ENCODE measurements at regions not wholly inside any gene's neighbourhood (a gene's known extent, or its start where the extent isn't known, plus 50 kb on each side); places are given as distances from the start of the nearest gene placed in this dataset.

DNA sequence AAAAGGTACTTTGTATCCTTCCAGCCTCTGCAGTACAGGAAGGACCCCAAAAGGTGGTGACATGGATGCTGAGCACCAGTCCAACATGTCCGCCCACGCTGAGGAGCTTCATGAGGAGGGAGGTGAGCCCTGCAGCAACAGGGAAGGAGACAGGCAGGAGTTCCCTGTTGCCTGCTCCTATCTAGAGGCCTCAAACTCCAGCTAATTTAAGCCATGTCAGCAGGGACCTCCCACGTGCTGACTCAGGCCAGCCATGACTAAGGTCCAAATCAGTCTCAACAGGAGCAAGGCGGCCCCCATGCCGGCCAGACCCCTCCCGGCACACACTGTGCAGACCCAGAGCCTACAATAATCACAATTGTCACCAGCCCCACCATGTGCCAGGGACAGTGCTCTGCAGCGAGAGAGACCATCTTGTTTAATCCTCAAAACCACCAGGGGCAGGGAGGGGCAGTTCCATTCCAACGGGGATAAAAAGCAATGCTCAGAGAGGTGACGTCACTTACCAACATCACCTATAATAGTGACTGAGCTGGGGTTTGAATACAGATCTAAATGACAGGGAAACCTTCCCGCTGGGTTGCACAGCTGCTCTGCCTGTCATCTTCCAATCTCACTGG lies 54.5 kb upstream of the GATA2 start:
- Histone ChIP-seq H3K36me3 (ENCODE audit: insufficient read depth) (no peaks in the 10 kb centered on the region), H2AFZ (no peak overlapping the region; the same call in 1 of the 2 replicates), H4K20me1 (replicated peaks; ENCODE audit: insufficient read depth) (no peaks in the 10 kb centered on the region), H3K4me3 (no peak overlapping the region), H3K4me2 (no peak overlapping the region), H3K9me2 (ENCODE audit: insufficient read depth) (no peaks in the 10 kb centered on the region), H3K27me3 (ENCODE audit: insufficient read depth) (no peaks in the 10 kb centered on the region), H3K4me1 (ENCODE audit: insufficient read depth) (peaks cover 6% of the 10 kb centered on the region; the same call in 1 of the 2 replicates), H3K27ac (ENCODE audit: low read depth) (no peak overlapping the region), H3F3A (replicated peaks; ENCODE audit: low read depth) (no peaks in the 10 kb centered on the region), H3K79me2 (replicated peaks; ENCODE audit: insufficient read depth) (no peaks in the 10 kb centered on the region)
- Mint-ChIP-seq H3K27ac (no peak overlapping the region), H3K4me3 (no peak overlapping the region), H3K9me3 (peaks cover 14% of the 10 kb centered on the region), H3K27me3 (ENCODE audit: insufficient read depth, low read depth, poor library complexity) (peaks cover 14% of the 10 kb centered on the region), H3K4me1 (peaks cover 9% of the 10 kb centered on the region), H3K36me3 (ENCODE audit: low read depth) (peaks cover 4% of the 10 kb centered on the region; the same call in 2 of the 3 replicates)
- DNase-seq (ENCODE audit: low spot score), result no peak
- ATAC-seq, result no peak
- TF ChIP-seq, protein P1, sequence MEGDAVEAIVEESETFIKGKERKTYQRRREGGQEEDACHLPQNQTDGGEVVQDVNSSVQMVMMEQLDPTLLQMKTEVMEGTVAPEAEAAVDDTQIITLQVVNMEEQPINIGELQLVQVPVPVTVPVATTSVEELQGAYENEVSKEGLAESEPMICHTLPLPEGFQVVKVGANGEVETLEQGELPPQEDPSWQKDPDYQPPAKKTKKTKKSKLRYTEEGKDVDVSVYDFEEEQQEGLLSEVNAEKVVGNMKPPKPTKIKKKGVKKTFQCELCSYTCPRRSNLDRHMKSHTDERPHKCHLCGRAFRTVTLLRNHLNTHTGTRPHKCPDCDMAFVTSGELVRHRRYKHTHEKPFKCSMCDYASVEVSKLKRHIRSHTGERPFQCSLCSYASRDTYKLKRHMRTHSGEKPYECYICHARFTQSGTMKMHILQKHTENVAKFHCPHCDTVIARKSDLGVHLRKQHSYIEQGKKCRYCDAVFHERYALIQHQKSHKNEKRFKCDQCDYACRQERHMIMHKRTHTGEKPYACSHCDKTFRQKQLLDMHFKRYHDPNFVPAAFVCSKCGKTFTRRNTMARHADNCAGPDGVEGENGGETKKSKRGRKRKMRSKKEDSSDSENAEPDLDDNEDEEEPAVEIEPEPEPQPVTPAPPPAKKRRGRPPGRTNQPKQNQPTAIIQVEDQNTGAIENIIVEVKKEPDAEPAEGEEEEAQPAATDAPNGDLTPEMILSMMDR (conservative IDR thresholded peaks at IDR 0.05; ENCODE audit: low read depth in 2 of 2), result no peak

DNA sequence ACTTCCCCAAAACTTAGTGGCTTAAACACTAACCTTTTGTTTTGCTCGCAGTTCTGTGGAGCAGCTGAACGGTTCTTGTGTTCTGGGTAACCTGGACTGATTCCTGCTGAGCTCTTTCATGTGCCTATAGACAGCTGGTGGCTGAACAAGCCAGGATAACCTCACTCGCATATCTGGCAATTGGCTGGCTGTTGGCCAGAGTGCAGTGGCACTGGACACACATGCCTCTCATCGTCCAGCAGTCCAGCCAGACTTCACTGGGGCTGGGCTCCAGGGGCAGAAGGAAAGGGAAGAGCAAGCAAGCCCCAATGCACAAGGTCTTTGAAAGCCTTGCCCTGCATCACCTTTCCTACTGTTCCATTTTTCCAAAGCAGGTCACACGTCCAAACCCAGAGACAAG lies 53.6 kb upstream of the GATA2 start:
- Histone ChIP-seq H3K27ac (ENCODE audit: low read depth) (no peak overlapping the region), H3K79me2 (replicated peaks; ENCODE audit: insufficient read depth) (no peaks in the 10 kb centered on the region), H3K36me3 (ENCODE audit: insufficient read depth) (no peaks in the 10 kb centered on the region), H3K4me3 (no peak overlapping the region), H3K4me1 (ENCODE audit: insufficient read depth) (peaks cover 6% of the 10 kb centered on the region; the same call in 1 of the 2 replicates), H2AFZ (no peak overlapping the region), H3K9me2 (ENCODE audit: insufficient read depth) (no peaks in the 10 kb centered on the region), H4K20me1 (replicated peaks; ENCODE audit: insufficient read depth) (no peaks in the 10 kb centered on the region), H3K4me2 (no peak overlapping the region), H3F3A (replicated peaks; ENCODE audit: low read depth) (no peaks in the 10 kb centered on the region), H3K27me3 (ENCODE audit: insufficient read depth) (no peaks in the 10 kb centered on the region)
- Mint-ChIP-seq H3K27ac (no peak overlapping the region), H3K27me3 (ENCODE audit: insufficient read depth, low read depth, poor library complexity) (peaks cover 14% of the 10 kb centered on the region), H3K36me3 (ENCODE audit: low read depth) (peaks cover 4% of the 10 kb centered on the region; the same call in 2 of the 3 replicates), H3K4me3 (no peak overlapping the region), H3K9me3 (peaks cover 18% of the 10 kb centered on the region), H3K4me1 (peaks cover 9% of the 10 kb centered on the region)
- no peak for DNase-seq (ENCODE audit: low spot score)
- no peak for ATAC-seq
- TF ChIP-seq EZH2 (IDR thresholded peaks at IDR 0.05; ENCODE audit: low read depth, unreplicated experiment) (no peak), STAT1 (IDR thresholded peaks at IDR 0.05; ENCODE audit: unreplicated experiment) (no peak), ZNF331 (CRISPR knock-in tag; IDR thresholded peaks at IDR 0.05; ENCODE audit: low read depth) (no peak), CREB1 (CRISPR knock-in tag; IDR thresholded peaks at IDR 0.05; ENCODE audit: low read depth) (no peak), NANOG (IDR thresholded peaks at IDR 0.05; ENCODE audit: borderline replicate concordance) (no peak)
- TF ChIP-seq, protein P2, sequence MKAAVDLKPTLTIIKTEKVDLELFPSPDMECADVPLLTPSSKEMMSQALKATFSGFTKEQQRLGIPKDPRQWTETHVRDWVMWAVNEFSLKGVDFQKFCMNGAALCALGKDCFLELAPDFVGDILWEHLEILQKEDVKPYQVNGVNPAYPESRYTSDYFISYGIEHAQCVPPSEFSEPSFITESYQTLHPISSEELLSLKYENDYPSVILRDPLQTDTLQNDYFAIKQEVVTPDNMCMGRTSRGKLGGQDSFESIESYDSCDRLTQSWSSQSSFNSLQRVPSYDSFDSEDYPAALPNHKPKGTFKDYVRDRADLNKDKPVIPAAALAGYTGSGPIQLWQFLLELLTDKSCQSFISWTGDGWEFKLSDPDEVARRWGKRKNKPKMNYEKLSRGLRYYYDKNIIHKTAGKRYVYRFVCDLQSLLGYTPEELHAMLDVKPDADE (IDR thresholded peaks at IDR 0.05), result no peak
- TF ChIP-seq, protein P3, sequence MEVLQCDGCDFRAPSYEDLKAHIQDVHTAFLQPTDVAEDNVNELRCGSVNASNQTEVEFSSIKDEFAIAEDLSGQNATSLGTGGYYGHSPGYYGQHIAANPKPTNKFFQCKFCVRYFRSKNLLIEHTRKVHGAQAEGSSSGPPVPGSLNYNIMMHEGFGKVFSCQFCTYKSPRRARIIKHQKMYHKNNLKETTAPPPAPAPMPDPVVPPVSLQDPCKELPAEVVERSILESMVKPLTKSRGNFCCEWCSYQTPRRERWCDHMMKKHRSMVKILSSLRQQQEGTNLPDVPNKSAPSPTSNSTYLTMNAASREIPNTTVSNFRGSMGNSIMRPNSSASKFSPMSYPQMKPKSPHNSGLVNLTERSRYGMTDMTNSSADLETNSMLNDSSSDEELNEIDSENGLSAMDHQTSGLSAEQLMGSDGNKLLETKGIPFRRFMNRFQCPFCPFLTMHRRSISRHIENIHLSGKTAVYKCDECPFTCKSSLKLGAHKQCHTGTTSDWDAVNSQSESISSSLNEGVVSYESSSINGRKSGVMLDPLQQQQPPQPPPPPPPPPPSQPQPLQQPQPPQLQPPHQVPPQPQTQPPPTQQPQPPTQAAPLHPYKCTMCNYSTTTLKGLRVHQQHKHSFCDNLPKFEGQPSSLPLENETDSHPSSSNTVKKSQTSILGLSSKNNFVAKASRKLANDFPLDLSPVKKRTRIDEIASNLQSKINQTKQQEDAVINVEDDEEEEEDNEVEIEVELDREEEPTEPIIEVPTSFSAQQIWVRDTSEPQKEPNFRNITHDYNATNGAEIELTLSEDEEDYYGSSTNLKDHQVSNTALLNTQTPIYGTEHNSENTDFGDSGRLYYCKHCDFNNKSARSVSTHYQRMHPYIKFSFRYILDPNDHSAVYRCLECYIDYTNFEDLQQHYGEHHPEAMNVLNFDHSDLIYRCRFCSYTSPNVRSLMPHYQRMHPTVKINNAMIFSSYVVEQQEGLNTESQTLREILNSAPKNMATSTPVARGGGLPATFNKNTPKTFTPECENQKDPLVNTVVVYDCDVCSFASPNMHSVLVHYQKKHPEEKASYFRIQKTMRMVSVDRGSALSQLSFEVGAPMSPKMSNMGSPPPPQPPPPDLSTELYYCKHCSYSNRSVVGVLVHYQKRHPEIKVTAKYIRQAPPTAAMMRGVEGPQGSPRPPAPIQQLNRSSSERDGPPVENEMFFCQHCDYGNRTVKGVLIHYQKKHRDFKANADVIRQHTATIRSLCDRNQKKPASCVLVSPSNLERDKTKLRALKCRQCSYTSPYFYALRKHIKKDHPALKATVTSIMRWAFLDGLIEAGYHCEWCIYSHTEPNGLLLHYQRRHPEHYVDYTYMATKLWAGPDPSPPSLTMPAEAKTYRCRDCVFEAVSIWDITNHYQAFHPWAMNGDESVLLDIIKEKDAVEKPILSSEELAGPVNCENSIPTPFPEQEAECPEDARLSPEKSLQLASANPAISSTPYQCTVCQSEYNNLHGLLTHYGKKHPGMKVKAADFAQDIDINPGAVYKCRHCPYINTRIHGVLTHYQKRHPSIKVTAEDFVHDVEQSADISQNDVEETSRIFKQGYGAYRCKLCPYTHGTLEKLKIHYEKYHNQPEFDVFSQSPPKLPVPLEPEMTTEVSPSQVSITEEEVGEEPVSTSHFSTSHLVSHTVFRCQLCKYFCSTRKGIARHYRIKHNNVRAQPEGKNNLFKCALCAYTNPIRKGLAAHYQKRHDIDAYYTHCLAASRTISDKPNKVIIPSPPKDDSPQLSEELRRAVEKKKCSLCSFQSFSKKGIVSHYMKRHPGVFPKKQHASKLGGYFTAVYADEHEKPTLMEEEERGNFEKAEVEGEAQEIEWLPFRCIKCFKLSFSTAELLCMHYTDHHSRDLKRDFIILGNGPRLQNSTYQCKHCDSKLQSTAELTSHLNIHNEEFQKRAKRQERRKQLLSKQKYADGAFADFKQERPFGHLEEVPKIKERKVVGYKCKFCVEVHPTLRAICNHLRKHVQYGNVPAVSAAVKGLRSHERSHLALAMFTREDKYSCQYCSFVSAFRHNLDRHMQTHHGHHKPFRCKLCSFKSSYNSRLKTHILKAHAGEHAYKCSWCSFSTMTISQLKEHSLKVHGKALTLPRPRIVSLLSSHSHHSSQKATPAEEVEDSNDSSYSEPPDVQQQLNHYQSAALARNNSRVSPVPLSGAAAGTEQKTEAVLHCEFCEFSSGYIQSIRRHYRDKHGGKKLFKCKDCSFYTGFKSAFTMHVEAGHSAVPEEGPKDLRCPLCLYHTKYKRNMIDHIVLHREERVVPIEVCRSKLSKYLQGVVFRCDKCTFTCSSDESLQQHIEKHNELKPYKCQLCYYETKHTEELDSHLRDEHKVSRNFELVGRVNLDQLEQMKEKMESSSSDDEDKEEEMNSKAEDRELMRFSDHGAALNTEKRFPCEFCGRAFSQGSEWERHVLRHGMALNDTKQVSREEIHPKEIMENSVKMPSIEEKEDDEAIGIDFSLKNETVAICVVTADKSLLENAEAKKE (CRISPR knock-in tag; IDR thresholded peaks at IDR 0.05), result no peak
- TF ChIP-seq, protein P4, sequence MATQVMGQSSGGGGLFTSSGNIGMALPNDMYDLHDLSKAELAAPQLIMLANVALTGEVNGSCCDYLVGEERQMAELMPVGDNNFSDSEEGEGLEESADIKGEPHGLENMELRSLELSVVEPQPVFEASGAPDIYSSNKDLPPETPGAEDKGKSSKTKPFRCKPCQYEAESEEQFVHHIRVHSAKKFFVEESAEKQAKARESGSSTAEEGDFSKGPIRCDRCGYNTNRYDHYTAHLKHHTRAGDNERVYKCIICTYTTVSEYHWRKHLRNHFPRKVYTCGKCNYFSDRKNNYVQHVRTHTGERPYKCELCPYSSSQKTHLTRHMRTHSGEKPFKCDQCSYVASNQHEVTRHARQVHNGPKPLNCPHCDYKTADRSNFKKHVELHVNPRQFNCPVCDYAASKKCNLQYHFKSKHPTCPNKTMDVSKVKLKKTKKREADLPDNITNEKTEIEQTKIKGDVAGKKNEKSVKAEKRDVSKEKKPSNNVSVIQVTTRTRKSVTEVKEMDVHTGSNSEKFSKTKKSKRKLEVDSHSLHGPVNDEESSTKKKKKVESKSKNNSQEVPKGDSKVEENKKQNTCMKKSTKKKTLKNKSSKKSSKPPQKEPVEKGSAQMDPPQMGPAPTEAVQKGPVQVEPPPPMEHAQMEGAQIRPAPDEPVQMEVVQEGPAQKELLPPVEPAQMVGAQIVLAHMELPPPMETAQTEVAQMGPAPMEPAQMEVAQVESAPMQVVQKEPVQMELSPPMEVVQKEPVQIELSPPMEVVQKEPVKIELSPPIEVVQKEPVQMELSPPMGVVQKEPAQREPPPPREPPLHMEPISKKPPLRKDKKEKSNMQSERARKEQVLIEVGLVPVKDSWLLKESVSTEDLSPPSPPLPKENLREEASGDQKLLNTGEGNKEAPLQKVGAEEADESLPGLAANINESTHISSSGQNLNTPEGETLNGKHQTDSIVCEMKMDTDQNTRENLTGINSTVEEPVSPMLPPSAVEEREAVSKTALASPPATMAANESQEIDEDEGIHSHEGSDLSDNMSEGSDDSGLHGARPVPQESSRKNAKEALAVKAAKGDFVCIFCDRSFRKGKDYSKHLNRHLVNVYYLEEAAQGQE (IDR thresholded peaks at IDR 0.05; ENCODE audit: unreplicated experiment), result no peak

Measured in GM23338 (cell line).